A549 (cell line): ENCODE measurements at regions not wholly inside any gene's neighbourhood (a gene's known extent, or its start where the extent isn't known, plus 50 kb on each side); places are given as distances from the start of the nearest gene placed in this dataset.

Source experiments
- CBX8 ChIP-seq: fragments of 200-600 bp; sonication (generic); IDR thresholded peaks from 2 replicates; pipeline ENCODE4 v1.6.1; 2016
- CHD2 ChIP-seq: fragments of 150-350 bp; IDR thresholded peaks from 2 replicates; pipeline ENCODE4 v1.6.1; 2014; ENCODE audit warnings: low read length; ENCODE audit not compliant: partially characterized antibody
- EP300 ChIP-seq, 2 experiments: fragments of >200 bp; sonication (Bioruptor Twin); formaldehyde crosslinking; IDR thresholded peaks; 2 replicates in 1 of 2; 3 replicates in 1 of 2; pipeline ENCODE4 v1.6.1; 2016 to 2017
- ESRRA ChIP-seq: fragments of 150-350 bp; IDR thresholded peaks from 2 replicates; pipeline ENCODE4 v1.6.1; 2014; ENCODE audit warnings: mild to moderate bottlenecking, low read length, borderline replicate concordance
- RFX5 ChIP-seq: fragments of 450-650 bp; IDR thresholded peaks from 2 replicates; pipeline ENCODE4 v1.7.1; 2014; ENCODE audit warnings: antibody characterized with exemption, mild to moderate bottlenecking, moderate library complexity
- SMC3 ChIP-seq: fragments of >200 bp; sonication (Bioruptor Twin); formaldehyde crosslinking; IDR thresholded peaks from 3 replicates; pipeline ENCODE4 v1.6.1; 2018; ENCODE audit warnings: inconsistent platforms
- ZSCAN20 ChIP-seq: fragments of 250-450 bp; sonication (Bioruptor Pico); IDR thresholded peaks from 2 replicates; pipeline ENCODE4 v1.8.0; 2022; ENCODE audit warnings: mild to moderate bottlenecking, moderate library complexity
- TF ChIP-seq, protein P1 (sequence below): fragments of >200 bp; sonication (Bioruptor Twin); formaldehyde crosslinking; IDR thresholded peaks from 3 replicates; pipeline ENCODE4 v1.5.1; 2016
- TF ChIP-seq, protein P2 (sequence below): IDR thresholded peaks from 2 replicates; pipeline ENCODE4 v1.6.1; 2012
- TF ChIP-seq, protein P3 (sequence below): fragments of 450-650 bp; IDR thresholded peaks from 2 replicates; pipeline ENCODE4 v1.6.1; 2014; ENCODE audit warnings: antibody characterized with exemption
- TF ChIP-seq, protein P4 (sequence below): fragments of 150-350 bp; IDR thresholded peaks from 2 replicates; pipeline ENCODE4 v1.6.1; 2014; ENCODE audit warnings: low read depth, mild to moderate bottlenecking, low read length
- TF ChIP-seq, protein P5 (sequence below): fragments of 200-600 bp; sonication (generic); IDR thresholded peaks from 2 replicates; pipeline ENCODE4 v1.6.1; 2016; ENCODE audit warnings: antibody characterized with exemption, mild to moderate bottlenecking, moderate library complexity
- TF ChIP-seq, protein P6 (sequence below): fragments of >200 bp; sonication (Bioruptor Twin); formaldehyde crosslinking; IDR thresholded peaks from 3 replicates; pipeline ENCODE4 v1.6.1; 2016

DNA sequence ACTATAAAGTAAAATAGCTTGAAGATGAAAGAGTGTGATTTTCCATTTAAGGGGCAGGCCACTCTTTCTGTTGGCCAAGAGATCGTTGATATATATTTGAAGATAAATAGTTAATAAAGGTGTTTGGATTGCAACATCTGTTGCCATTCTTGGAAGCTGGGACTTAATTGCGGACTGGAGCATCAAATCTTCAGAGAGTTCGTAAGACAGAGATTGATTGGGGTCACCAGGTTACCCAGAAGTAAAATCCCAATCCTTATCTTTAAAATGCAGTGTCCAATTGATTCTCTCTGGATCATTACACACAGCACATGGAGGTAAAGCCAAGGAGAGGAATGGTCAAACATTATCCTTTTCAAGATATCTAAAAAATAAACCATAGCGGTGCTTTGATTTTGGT is 220.8 kb upstream of the HES1 start:
- TF ChIP-seq, protein P1, sequence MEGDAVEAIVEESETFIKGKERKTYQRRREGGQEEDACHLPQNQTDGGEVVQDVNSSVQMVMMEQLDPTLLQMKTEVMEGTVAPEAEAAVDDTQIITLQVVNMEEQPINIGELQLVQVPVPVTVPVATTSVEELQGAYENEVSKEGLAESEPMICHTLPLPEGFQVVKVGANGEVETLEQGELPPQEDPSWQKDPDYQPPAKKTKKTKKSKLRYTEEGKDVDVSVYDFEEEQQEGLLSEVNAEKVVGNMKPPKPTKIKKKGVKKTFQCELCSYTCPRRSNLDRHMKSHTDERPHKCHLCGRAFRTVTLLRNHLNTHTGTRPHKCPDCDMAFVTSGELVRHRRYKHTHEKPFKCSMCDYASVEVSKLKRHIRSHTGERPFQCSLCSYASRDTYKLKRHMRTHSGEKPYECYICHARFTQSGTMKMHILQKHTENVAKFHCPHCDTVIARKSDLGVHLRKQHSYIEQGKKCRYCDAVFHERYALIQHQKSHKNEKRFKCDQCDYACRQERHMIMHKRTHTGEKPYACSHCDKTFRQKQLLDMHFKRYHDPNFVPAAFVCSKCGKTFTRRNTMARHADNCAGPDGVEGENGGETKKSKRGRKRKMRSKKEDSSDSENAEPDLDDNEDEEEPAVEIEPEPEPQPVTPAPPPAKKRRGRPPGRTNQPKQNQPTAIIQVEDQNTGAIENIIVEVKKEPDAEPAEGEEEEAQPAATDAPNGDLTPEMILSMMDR = no peak
- TF ChIP-seq, protein P2, sequence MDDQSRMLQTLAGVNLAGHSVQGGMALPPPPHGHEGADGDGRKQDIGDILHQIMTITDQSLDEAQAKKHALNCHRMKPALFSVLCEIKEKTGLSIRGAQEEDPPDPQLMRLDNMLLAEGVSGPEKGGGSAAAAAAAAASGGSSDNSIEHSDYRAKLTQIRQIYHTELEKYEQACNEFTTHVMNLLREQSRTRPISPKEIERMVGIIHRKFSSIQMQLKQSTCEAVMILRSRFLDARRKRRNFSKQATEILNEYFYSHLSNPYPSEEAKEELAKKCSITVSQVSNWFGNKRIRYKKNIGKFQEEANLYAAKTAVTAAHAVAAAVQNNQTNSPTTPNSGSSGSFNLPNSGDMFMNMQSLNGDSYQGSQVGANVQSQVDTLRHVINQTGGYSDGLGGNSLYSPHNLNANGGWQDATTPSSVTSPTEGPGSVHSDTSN = no peak
- TF ChIP-seq EP300 (IDR thresholded peaks at IDR 0.05) (no peak), SMC3 (no peak), CHD2 (no peak), CBX8 (no peak), RFX5 (no peak), ZSCAN20 (no peak), ESRRA (no peak)
- TF ChIP-seq, protein P3, sequence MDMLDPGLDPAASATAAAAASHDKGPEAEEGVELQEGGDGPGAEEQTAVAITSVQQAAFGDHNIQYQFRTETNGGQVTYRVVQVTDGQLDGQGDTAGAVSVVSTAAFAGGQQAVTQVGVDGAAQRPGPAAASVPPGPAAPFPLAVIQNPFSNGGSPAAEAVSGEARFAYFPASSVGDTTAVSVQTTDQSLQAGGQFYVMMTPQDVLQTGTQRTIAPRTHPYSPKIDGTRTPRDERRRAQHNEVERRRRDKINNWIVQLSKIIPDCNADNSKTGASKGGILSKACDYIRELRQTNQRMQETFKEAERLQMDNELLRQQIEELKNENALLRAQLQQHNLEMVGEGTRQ = no peak
- TF ChIP-seq, protein P4, sequence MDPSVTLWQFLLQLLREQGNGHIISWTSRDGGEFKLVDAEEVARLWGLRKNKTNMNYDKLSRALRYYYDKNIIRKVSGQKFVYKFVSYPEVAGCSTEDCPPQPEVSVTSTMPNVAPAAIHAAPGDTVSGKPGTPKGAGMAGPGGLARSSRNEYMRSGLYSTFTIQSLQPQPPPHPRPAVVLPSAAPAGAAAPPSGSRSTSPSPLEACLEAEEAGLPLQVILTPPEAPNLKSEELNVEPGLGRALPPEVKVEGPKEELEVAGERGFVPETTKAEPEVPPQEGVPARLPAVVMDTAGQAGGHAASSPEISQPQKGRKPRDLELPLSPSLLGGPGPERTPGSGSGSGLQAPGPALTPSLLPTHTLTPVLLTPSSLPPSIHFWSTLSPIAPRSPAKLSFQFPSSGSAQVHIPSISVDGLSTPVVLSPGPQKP = no peak
- TF ChIP-seq, protein P5, sequence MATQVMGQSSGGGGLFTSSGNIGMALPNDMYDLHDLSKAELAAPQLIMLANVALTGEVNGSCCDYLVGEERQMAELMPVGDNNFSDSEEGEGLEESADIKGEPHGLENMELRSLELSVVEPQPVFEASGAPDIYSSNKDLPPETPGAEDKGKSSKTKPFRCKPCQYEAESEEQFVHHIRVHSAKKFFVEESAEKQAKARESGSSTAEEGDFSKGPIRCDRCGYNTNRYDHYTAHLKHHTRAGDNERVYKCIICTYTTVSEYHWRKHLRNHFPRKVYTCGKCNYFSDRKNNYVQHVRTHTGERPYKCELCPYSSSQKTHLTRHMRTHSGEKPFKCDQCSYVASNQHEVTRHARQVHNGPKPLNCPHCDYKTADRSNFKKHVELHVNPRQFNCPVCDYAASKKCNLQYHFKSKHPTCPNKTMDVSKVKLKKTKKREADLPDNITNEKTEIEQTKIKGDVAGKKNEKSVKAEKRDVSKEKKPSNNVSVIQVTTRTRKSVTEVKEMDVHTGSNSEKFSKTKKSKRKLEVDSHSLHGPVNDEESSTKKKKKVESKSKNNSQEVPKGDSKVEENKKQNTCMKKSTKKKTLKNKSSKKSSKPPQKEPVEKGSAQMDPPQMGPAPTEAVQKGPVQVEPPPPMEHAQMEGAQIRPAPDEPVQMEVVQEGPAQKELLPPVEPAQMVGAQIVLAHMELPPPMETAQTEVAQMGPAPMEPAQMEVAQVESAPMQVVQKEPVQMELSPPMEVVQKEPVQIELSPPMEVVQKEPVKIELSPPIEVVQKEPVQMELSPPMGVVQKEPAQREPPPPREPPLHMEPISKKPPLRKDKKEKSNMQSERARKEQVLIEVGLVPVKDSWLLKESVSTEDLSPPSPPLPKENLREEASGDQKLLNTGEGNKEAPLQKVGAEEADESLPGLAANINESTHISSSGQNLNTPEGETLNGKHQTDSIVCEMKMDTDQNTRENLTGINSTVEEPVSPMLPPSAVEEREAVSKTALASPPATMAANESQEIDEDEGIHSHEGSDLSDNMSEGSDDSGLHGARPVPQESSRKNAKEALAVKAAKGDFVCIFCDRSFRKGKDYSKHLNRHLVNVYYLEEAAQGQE = no peak
- TF ChIP-seq, protein P6, sequence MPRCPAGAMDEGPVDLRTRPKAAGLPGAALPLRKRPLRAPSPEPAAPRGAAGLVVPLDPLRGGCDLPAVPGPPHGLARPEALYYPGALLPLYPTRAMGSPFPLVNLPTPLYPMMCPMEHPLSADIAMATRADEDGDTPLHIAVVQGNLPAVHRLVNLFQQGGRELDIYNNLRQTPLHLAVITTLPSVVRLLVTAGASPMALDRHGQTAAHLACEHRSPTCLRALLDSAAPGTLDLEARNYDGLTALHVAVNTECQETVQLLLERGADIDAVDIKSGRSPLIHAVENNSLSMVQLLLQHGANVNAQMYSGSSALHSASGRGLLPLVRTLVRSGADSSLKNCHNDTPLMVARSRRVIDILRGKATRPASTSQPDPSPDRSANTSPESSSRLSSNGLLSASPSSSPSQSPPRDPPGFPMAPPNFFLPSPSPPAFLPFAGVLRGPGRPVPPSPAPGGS = no peak
